ENCODE measurements at regions not wholly inside any gene's neighbourhood (a gene's known extent, or its start where the extent isn't known, plus 50 kb on each side); places are given as distances from the start of the nearest gene placed in this dataset.

GRCh38 chr2:104118889-104119288 lies 735.0 kb upstream of the POU3F3 start:
- no peak overlapping the region for H3K27ac Mint-ChIP-seq (ENCODE audit: unreplicated experiment)
- no peaks in the 10 kb centered on the region for H3K36me3 Mint-ChIP-seq (ENCODE audit: unreplicated experiment)
- H3K27me3 Mint-ChIP-seq (ENCODE audit: unreplicated experiment), result no peaks in the 10 kb centered on the region
- H3K4me1 Mint-ChIP-seq (ENCODE audit: low read depth, unreplicated experiment), result peaks cover 34% of the 10 kb centered on the region
- H3K4me3 Mint-ChIP-seq (ENCODE audit: unreplicated experiment), result peak overlapping the region; percentile 21
- peak; percentile 17 for DNase-seq
- TF ChIP-seq CTCF (IDR thresholded peaks at IDR 0.05; ENCODE audit: partially characterized antibody, unreplicated experiment), result no peak
- H3K9me3 Mint-ChIP-seq (ENCODE audit: unreplicated experiment), result no peaks in the 10 kb centered on the region

DNA sequence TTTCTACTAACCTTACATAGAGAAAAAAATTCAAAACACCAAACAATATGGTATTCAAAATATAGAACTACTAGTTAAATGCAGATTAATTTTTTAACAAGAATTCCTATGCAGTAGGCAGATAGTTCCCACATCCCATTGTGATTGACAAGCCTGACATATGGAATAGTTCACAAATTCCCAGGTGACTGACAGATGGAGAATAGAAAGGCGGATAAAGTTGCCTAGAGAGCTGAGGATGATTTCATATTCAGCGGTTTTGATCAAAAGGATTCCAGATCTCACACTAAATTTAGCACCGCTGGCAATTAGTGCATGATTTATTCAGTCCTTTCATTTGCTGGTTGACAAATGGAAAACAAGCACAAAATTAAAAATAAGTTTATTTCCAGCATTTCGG lies 733.7 kb upstream of the POU3F3 start:
- no peak for DNase-seq
- Mint-ChIP-seq H3K4me3 (ENCODE audit: unreplicated experiment) (peak overlapping the region; percentile 69), H3K4me1 (ENCODE audit: low read depth, unreplicated experiment) (peaks cover 37% of the 10 kb centered on the region), H3K27me3 (ENCODE audit: unreplicated experiment) (no peaks in the 10 kb centered on the region), H3K27ac (ENCODE audit: unreplicated experiment) (peak overlapping the region; percentile 80), H3K36me3 (ENCODE audit: unreplicated experiment) (no peaks in the 10 kb centered on the region), H3K9me3 (ENCODE audit: unreplicated experiment) (no peaks in the 10 kb centered on the region)
- no peak for TF ChIP-seq CTCF (IDR thresholded peaks at IDR 0.05; ENCODE audit: partially characterized antibody, unreplicated experiment)

- no peaks in the 10 kb centered on the region for H3K27me3 Mint-ChIP-seq (ENCODE audit: unreplicated experiment)
- no peaks in the 10 kb centered on the region for H3K36me3 Mint-ChIP-seq (ENCODE audit: unreplicated experiment)
- H3K4me3 Mint-ChIP-seq (ENCODE audit: unreplicated experiment), result no peak overlapping the region
- H3K9me3 Mint-ChIP-seq (ENCODE audit: unreplicated experiment), result peaks cover 2% of the 10 kb centered on the region
- H3K27ac Mint-ChIP-seq (ENCODE audit: unreplicated experiment), result no peak overlapping the region
- peaks cover 25% of the 10 kb centered on the region for H3K4me1 Mint-ChIP-seq (ENCODE audit: low read depth, unreplicated experiment)
- TF ChIP-seq CTCF (IDR thresholded peaks at IDR 0.05; ENCODE audit: partially characterized antibody, unreplicated experiment), result no peak
- DNase-seq, result no peak
These were observed 728.8 kb upstream of the POU3F3 start for GRCh38 chr2:104125096-104125495.

GRCh38 chr2:104127049-104127770 lies 726.7 kb upstream of the POU3F3 start:
- no peak for TF ChIP-seq CTCF (IDR thresholded peaks at IDR 0.05; ENCODE audit: partially characterized antibody, unreplicated experiment)
- Mint-ChIP-seq H3K27me3 (ENCODE audit: unreplicated experiment) (no peaks in the 10 kb centered on the region), H3K4me1 (ENCODE audit: low read depth, unreplicated experiment) (peaks cover 8% of the 10 kb centered on the region), H3K9me3 (ENCODE audit: unreplicated experiment) (peaks cover 2% of the 10 kb centered on the region), H3K4me3 (ENCODE audit: unreplicated experiment) (no peak overlapping the region), H3K27ac (ENCODE audit: unreplicated experiment) (no peak overlapping the region), H3K36me3 (ENCODE audit: unreplicated experiment) (no peaks in the 10 kb centered on the region)
- DNase-seq, result no peak

DNA sequence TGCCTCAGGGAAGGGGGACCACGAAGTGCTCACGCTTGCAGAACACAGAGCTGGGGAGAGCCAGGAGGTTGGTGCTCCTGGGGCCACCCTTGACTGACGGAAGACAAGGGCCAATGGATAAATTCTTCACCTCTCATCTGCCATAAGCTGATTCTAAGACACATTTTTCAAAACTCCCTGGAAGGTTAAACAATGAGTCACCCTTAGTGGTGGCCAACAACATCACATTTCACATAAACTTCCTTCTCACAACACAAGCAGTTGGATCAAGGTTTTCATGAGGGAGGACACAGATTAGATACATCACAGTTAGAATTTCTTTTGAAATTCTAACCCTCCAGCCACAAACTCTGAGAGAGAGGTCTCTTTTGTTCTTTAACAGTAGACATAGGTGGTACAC lies 713.6 kb upstream of the POU3F3 start:
- TF ChIP-seq CTCF (IDR thresholded peaks at IDR 0.05; ENCODE audit: partially characterized antibody, unreplicated experiment), result no peak
- H3K4me3 Mint-ChIP-seq (ENCODE audit: unreplicated experiment), result no peak overlapping the region
- H3K4me1 Mint-ChIP-seq (ENCODE audit: low read depth, unreplicated experiment), result no peaks in the 10 kb centered on the region
- no peaks in the 10 kb centered on the region for H3K36me3 Mint-ChIP-seq (ENCODE audit: unreplicated experiment)
- H3K27ac Mint-ChIP-seq (ENCODE audit: unreplicated experiment), result no peak overlapping the region
- no peaks in the 10 kb centered on the region for H3K27me3 Mint-ChIP-seq (ENCODE audit: unreplicated experiment)
- DNase-seq, result no peak
- no peaks in the 10 kb centered on the region for H3K9me3 Mint-ChIP-seq (ENCODE audit: unreplicated experiment)

Measured in glutamatergic neuron (in vitro differentiated cells).